ENCODE measurements at regions not wholly inside any gene's neighbourhood (a gene's known extent, or its start where the extent isn't known, plus 50 kb on each side); places are given as distances from the start of the nearest gene placed in this dataset.

- ATAC-seq: no peak
- no peak for TF ChIP-seq RARB (CRISPR knock-in tag; IDR thresholded peaks at IDR 0.05)
- TF ChIP-seq CREB5 (CRISPR knock-in tag; IDR thresholded peaks at IDR 0.05; ENCODE audit: low read depth): no peak
- TF ChIP-seq ARNTL (CRISPR knock-in tag; IDR thresholded peaks at IDR 0.05; ENCODE audit: borderline replicate concordance, low read depth): no peak
- TF ChIP-seq TCF4 (CRISPR knock-in tag; IDR thresholded peaks at IDR 0.05; ENCODE audit: borderline replicate concordance): no peak
- TF ChIP-seq GLIS3 (CRISPR knock-in tag; IDR thresholded peaks at IDR 0.05): no peak
- no peak for TF ChIP-seq SNAI2 (CRISPR knock-in tag; IDR thresholded peaks at IDR 0.05)
- TF ChIP-seq ZNF8 (CRISPR knock-in tag; IDR thresholded peaks at IDR 0.05): no peak
- TF ChIP-seq TSHZ2 (CRISPR knock-in tag; IDR thresholded peaks at IDR 0.05): no peak
- no peak for TF ChIP-seq ISL1 (CRISPR knock-in tag; IDR thresholded peaks at IDR 0.05)
- no peak for TF ChIP-seq ZC3H10 (CRISPR knock-in tag; IDR thresholded peaks at IDR 0.05)
- no peak for TF ChIP-seq TOX (CRISPR knock-in tag; IDR thresholded peaks at IDR 0.05; ENCODE audit: borderline replicate concordance)
- TF ChIP-seq CSRNP3 (CRISPR knock-in tag; IDR thresholded peaks at IDR 0.05): no peak
- no peak for TF ChIP-seq ZNF70 (CRISPR knock-in tag; IDR thresholded peaks at IDR 0.05)
- no peak for TF ChIP-seq BACH2 (CRISPR knock-in tag; IDR thresholded peaks at IDR 0.05; ENCODE audit: borderline replicate concordance)
- no peak for TF ChIP-seq ZFP3 (CRISPR knock-in tag; IDR thresholded peaks at IDR 0.05)
- no peak for TF ChIP-seq ZNF565 (CRISPR knock-in tag; conservative IDR thresholded peaks at IDR 0.05; ENCODE audit: low read depth)
Observed at GRCh38 chr21:45348591-45349327, 56.2 kb upstream of the COL18A1 start.

GRCh38 chr21:45350206-45350854 is 54.6 kb upstream of the COL18A1 start:
- TF ChIP-seq TCF4 (CRISPR knock-in tag; IDR thresholded peaks at IDR 0.05; ENCODE audit: borderline replicate concordance): no peak
- TF ChIP-seq ZNF565 (CRISPR knock-in tag; conservative IDR thresholded peaks at IDR 0.05; ENCODE audit: low read depth): no peak
- no peak for TF ChIP-seq CREB5 (CRISPR knock-in tag; IDR thresholded peaks at IDR 0.05; ENCODE audit: low read depth)
- TF ChIP-seq ZNF70 (CRISPR knock-in tag; IDR thresholded peaks at IDR 0.05): no peak
- no peak for TF ChIP-seq ZC3H10 (CRISPR knock-in tag; IDR thresholded peaks at IDR 0.05)
- no peak for TF ChIP-seq CSDC2 (CRISPR knock-in tag; IDR thresholded peaks at IDR 0.05)
- no peak for TF ChIP-seq GLIS3 (CRISPR knock-in tag; IDR thresholded peaks at IDR 0.05)
- TF ChIP-seq SNAI2 (CRISPR knock-in tag; IDR thresholded peaks at IDR 0.05): no peak
- TF ChIP-seq PATZ1 (CRISPR knock-in tag; IDR thresholded peaks at IDR 0.05; ENCODE audit: borderline replicate concordance): no peak
- TF ChIP-seq ARNTL (CRISPR knock-in tag; IDR thresholded peaks at IDR 0.05; ENCODE audit: borderline replicate concordance, low read depth): no peak
- no peak for TF ChIP-seq ZFP30 (CRISPR knock-in tag; IDR thresholded peaks at IDR 0.05)
- no peak for TF ChIP-seq ESRRG (CRISPR knock-in tag; IDR thresholded peaks at IDR 0.05)
- ATAC-seq: no peak

GRCh38 chr21:45351061-45351460 is 53.9 kb upstream of the COL18A1 start:
- no peak for ATAC-seq
- TF ChIP-seq CSRNP3 (CRISPR knock-in tag; IDR thresholded peaks at IDR 0.05): no peak
- no peak for TF ChIP-seq OSR1 (CRISPR knock-in tag; IDR thresholded peaks at IDR 0.05)
- TF ChIP-seq TSHZ2 (CRISPR knock-in tag; IDR thresholded peaks at IDR 0.05): no peak
- no peak for TF ChIP-seq ZC3H10 (CRISPR knock-in tag; IDR thresholded peaks at IDR 0.05)
- no peak for TF ChIP-seq ISL1 (CRISPR knock-in tag; IDR thresholded peaks at IDR 0.05)

Measured in SK-N-SH treated with all-trans-retinoic acid at 6 μM for 48 hours (cell line).